IMR-90 (cell line): ENCODE measurements at regions not wholly inside any gene's neighbourhood (a gene's known extent, or its start where the extent isn't known, plus 50 kb on each side); places are given as distances from the start of the nearest gene placed in this dataset.

Experiments
- ATAC-seq: fragments of 200-7000 bp; cut with Tn5 transposase; 2 replicates; pipeline ENCODE4 v1.9.1; 2020; ENCODE audit warnings: low read depth, mild to moderate bottlenecking, moderate library complexity
- BruUV-seq: library from RNA; stranded (reverse); fragments of 400-500 nt; replicated peaks from 2 replicates; lab custom pipeline; 2021; lab: Mats Ljungman, UMichigan
- CTCF ChIA-PET: fragments of 300-600 bp; formaldehyde crosslinking; extraction: SDS; loops from one replicate; lab custom pipeline; 2021; ENCODE audit warnings: antibody characterized with exemption; lab: Yijun Ruan, JAX
- POLR2A ChIA-PET: fragments of 300-600 bp; sonication (Branson Sonifier 250); formaldehyde crosslinking; loops from one replicate; lab custom pipeline; 2022; ENCODE audit warnings: antibody characterized with exemption; ENCODE audit not compliant: unreplicated experiment; lab: Charles Lee
- DNase-seq: peaks from one replicate; pipeline ENCODE4 v3.0.0; 2013
- H2AFZ ChIP-seq: replicated peaks from 2 replicates; pipeline ENCODE3; 2013; ENCODE audit warnings: low read length, mild to moderate bottlenecking; ENCODE audit not compliant: poor library complexity
- H2AK5ac ChIP-seq: 2 replicates; pipeline ENCODE4 v1.6.1; 2013; ENCODE audit warnings: low read depth, low read length, inconsistent platforms
- H2AK9ac ChIP-seq: replicated peaks from 2 replicates; pipeline ENCODE3; 2013; ENCODE audit warnings: mild to moderate bottlenecking, low read depth, low read length, moderate library complexity; ENCODE audit not compliant: poor library complexity
- H2BK120ac ChIP-seq: 2 replicates; pipeline ENCODE4 v1.6.1; 2013; ENCODE audit warnings: low read depth, low read length, inconsistent platforms
- H2BK15ac ChIP-seq: 3 replicates; pipeline ENCODE4 v1.6.1; 2013; ENCODE audit warnings: low read depth, low read length, inconsistent platforms
- H2BK20ac ChIP-seq: 2 replicates; pipeline ENCODE4 v1.6.1; 2013; ENCODE audit warnings: low read depth, mild to moderate bottlenecking, inconsistent platforms, low read length, moderate library complexity
- H2BK5ac ChIP-seq: 2 replicates; pipeline ENCODE4 v1.6.1; 2013; ENCODE audit warnings: mild to moderate bottlenecking, low read depth, low read length, inconsistent platforms; ENCODE audit not compliant: poor library complexity, severe bottlenecking
- H3K14ac ChIP-seq: replicated peaks from 2 replicates; pipeline ENCODE4 v1.6.1; 2013; ENCODE audit warnings: low read depth, low read length, inconsistent platforms
- H3K18ac ChIP-seq: 2 replicates; pipeline ENCODE4 v1.6.1; 2013; ENCODE audit warnings: low read depth, low read length, control low read depth
- H3K23ac ChIP-seq: 2 replicates; pipeline ENCODE4 v1.6.1; 2013; ENCODE audit warnings: low read depth, low read length, inconsistent platforms
- H3K27ac ChIP-seq: 2 replicates; pipeline ENCODE4 v1.5.1; 2013; ENCODE audit warnings: mild to moderate bottlenecking, control low read depth, low read length; ENCODE audit not compliant: insufficient read depth
- H3K27me3 ChIP-seq: 2 replicates; pipeline ENCODE4 v1.6.1; 2013; ENCODE audit warnings: low read length; ENCODE audit not compliant: control insufficient read depth, insufficient read depth
- H3K36me3 ChIP-seq: 2 replicates; pipeline ENCODE4 v1.6.1; 2013; ENCODE audit warnings: low read length, mixed read lengths; ENCODE audit not compliant: control insufficient read depth, insufficient read depth
- H3K4ac ChIP-seq: 2 replicates; pipeline ENCODE4 v1.6.1; 2013; ENCODE audit warnings: low read depth, low read length, inconsistent platforms
- H3K4me1 ChIP-seq: 2 replicates; pipeline ENCODE4 v1.6.1; 2013; ENCODE audit warnings: low read length, mixed read lengths; ENCODE audit not compliant: control insufficient read depth, insufficient read depth
- H3K4me2 ChIP-seq: 2 replicates; pipeline ENCODE4 v1.6.1; 2013; ENCODE audit warnings: low read depth, mild to moderate bottlenecking, control low read depth, low read length, moderate library complexity
- H3K4me3 ChIP-seq: 2 replicates; pipeline ENCODE4 v1.5.1; 2013; ENCODE audit warnings: low read depth, mild to moderate bottlenecking, control low read depth, low read length, moderate library complexity; ENCODE audit not compliant: insufficient read depth
- H3K56ac ChIP-seq: 2 replicates; pipeline ENCODE4 v1.6.1; 2013; ENCODE audit warnings: low read length, inconsistent platforms; ENCODE audit not compliant: insufficient read depth; ENCODE audit errors: extremely low read depth
- H3K79me1 ChIP-seq, 2 experiments: 2 replicates each; pipeline ENCODE4 v1.6.1; 2013; ENCODE audit warnings: low read length in 2 of 2, inconsistent platforms in 1 of 2, low read depth in 1 of 2
- H3K9ac ChIP-seq: 2 replicates; pipeline ENCODE4 v1.6.1; 2013; ENCODE audit warnings: low read depth, low read length, control low read depth
- H3K9me1 ChIP-seq: 2 replicates; pipeline ENCODE4 v1.6.1; 2013; ENCODE audit warnings: low read length, inconsistent platforms; ENCODE audit not compliant: insufficient read depth
- H3K9me3 ChIP-seq: 2 replicates; pipeline ENCODE4 v1.6.1; 2013; ENCODE audit warnings: low read length; ENCODE audit not compliant: control insufficient read depth, insufficient read depth
- H4K20me1 ChIP-seq: 2 replicates; pipeline ENCODE4 v1.6.1; 2013; ENCODE audit warnings: low read length, inconsistent platforms; ENCODE audit not compliant: insufficient read depth
- H4K5ac ChIP-seq: 2 replicates; pipeline ENCODE4 v1.6.1; 2013; ENCODE audit warnings: mild to moderate bottlenecking, low read depth, low read length, control low read depth
- H4K8ac ChIP-seq, 2 experiments: 2 replicates each; pipeline ENCODE4 v1.6.1; 2013; ENCODE audit warnings: low read depth in 2 of 2, low read length in 2 of 2, control low read depth in 1 of 2, inconsistent platforms in 1 of 2
- H4K91ac ChIP-seq: 2 replicates; pipeline ENCODE4 v1.6.1; 2013; ENCODE audit warnings: low read depth, low read length, inconsistent platforms; ENCODE audit not compliant: insufficient read depth
- RAD21 ChIP-seq: IDR thresholded peaks from 2 replicates; pipeline ENCODE4 v1.6.1; 2012; ENCODE audit warnings: low read length, improper control_type of control experiment
- WGBS, 2 experiments: methylation state at CpG; one replicate each; pipeline versions ENCODE4 v1.1.5 to v1.1.7; 2013; ENCODE audit warnings: missing lambda C conversion rate in 2 of 2; ENCODE audit not compliant: insufficient read length in 1 of 2; ENCODE audit errors: extremely low coverage in 2 of 2; 5-methylcytosine and 5-hydroxymethylcytosine counted together
- dilution Hi-C: fragments of 300-500 bp; cut with HindIII; formaldehyde crosslinking; loops from one replicate; pipeline ENCODE4 v1.14.3; 2018; ENCODE audit warnings: low sequenced_read_pairs; ENCODE audit not compliant: unreplicated experiment
- in situ Hi-C: fragments of 300-500 bp; cut with MboI; formaldehyde crosslinking; loops from 3 replicates; pipeline ENCODE4 v1.14.3; 2019; ENCODE audit warnings: low sequenced_read_pairs, inconsistent platforms, mixed read lengths
- intact Hi-C: fragments of 100-400 bp; cut with micrococcal nuclease; formaldehyde crosslinking; loops from 2 replicates; pipeline ENCODE4 v1.10.0; 2022
- TF ChIP-seq, protein P1 (sequence below): fragments of 150-350 bp; IDR thresholded peaks from 2 replicates; pipeline ENCODE4 v1.6.1; 2017; ENCODE audit warnings: mild to moderate bottlenecking, antibody characterized with exemption, low read length, low read depth

DNA sequence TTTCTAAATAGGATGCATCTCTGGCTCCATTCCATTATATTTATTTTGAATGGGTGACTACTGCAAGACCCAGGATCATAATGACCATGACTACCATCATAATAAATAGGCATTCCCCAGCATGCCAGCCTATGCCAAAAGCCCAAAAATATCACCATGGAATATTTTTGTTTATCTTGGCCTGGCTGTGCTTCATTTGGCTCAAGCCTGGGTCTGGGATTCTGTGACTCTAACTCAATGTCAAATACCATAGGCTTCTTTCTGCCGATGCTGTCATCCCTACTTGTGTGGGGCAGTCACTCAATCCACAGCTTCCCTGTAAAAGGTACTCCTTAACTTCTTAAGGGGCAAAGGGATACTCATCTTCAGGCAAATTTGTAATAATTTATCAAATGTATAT, 66.6 kb downstream of the DIRAS3 start:
- no peak overlapping the region for H4K8ac ChIP-seq
- POLR2A ChIA-PET = no interaction called here
- dilution Hi-C loops (no loop called here), intact Hi-C loops (no loop called here), in situ Hi-C loops (no loop called here)
- no peak overlapping the region for H2BK15ac ChIP-seq
- no peak overlapping the region for H2BK120ac ChIP-seq
- no peak overlapping the region for H3K23ac ChIP-seq
- H3K27me3 ChIP-seq = no peaks in the 10 kb centered on the region
- H3K4ac ChIP-seq = no peak overlapping the region
- no peak overlapping the region for H3K56ac ChIP-seq
- no peak overlapping the region for H3K27ac ChIP-seq
- no peak overlapping the region for H3K14ac ChIP-seq
- no peaks in the 10 kb centered on the region for H3K36me3 ChIP-seq
- H3K9me1 ChIP-seq = peaks cover 8% of the 10 kb centered on the region
- ATAC-seq (no peak), DNase-seq (no peak)
- no peak overlapping the region for H2BK5ac ChIP-seq
- H2AK5ac ChIP-seq = no peak overlapping the region
- WGBS, 2 experiments = no CpG with 5 or more reads among the region's 1 CpG
- no peak overlapping the region for H2AFZ ChIP-seq
- H3K9ac ChIP-seq = no peak overlapping the region
- no peak overlapping the region for H2AK9ac ChIP-seq
- no peak overlapping the region for H2BK20ac ChIP-seq
- CTCF ChIA-PET = no interaction called here
- no peaks in the 10 kb centered on the region for H3K79me1 ChIP-seq
- TF ChIP-seq, protein P1, sequence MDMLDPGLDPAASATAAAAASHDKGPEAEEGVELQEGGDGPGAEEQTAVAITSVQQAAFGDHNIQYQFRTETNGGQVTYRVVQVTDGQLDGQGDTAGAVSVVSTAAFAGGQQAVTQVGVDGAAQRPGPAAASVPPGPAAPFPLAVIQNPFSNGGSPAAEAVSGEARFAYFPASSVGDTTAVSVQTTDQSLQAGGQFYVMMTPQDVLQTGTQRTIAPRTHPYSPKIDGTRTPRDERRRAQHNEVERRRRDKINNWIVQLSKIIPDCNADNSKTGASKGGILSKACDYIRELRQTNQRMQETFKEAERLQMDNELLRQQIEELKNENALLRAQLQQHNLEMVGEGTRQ = no peak
- no peak for TF ChIP-seq RAD21
- H3K18ac ChIP-seq = no peak overlapping the region
- H3K4me1 ChIP-seq = peaks cover 6% of the 10 kb centered on the region
- no peak overlapping the region for H4K91ac ChIP-seq
- no peak overlapping the region for H3K4me2 ChIP-seq
- BruUV-seq = no TSS peak
- H3K9me3 ChIP-seq = no peaks in the 10 kb centered on the region
- no peak overlapping the region for H4K5ac ChIP-seq
- no peaks in the 10 kb centered on the region for H4K20me1 ChIP-seq
- H3K4me3 ChIP-seq = no peak overlapping the region
